Neutrophil (primary cell): ENCODE measurements at regions not wholly inside any gene's neighbourhood (a gene's known extent, or its start where the extent isn't known, plus 50 kb on each side); places are given as distances from the start of the nearest gene placed in this dataset.
"Not testable (repeated sequence)": the region's sequence is repeated elsewhere in the genome, so short reads cannot be mapped to it uniquely, and the experiment has no call there.

Source experiments
- H3K27ac ChIP-seq: fragments of 200-600 bp; sonication (generic); 2 replicates; pipeline ENCODE4 v1.5.1; 2016; ENCODE audit warnings: mild to moderate bottlenecking, moderate library complexity
- H3K27me3 ChIP-seq: fragments of 200-600 bp; sonication (generic); 2 replicates; pipeline ENCODE4 v1.6.0; 2016; ENCODE audit warnings: mild to moderate bottlenecking
- H3K36me3 ChIP-seq: fragments of 200-600 bp; sonication (generic); 2 replicates; pipeline ENCODE4 v1.5.1; 2017
- H3K4me1 ChIP-seq, 2 experiments: fragments of 200-600 bp in 1 of 2; sonication (generic) in 1 of 2; 1 replicate in 1 of 2; 2 replicates in 1 of 2; pipeline versions ENCODE4 v1.5.1 to v1.6.1; 2013 to 2016; ENCODE audit warnings: low read depth in 1 of 2, low read length in 1 of 2, mild to moderate bottlenecking in 1 of 2, moderate library complexity in 1 of 2; ENCODE audit not compliant: control insufficient read depth in 1 of 2, insufficient read depth in 1 of 2
- H3K4me3 ChIP-seq, 2 experiments: fragments of 200-600 bp in 1 of 2; sonication (generic) in 1 of 2; 1 replicate in 1 of 2; 2 replicates in 1 of 2; pipeline ENCODE4 v1.5.1; 2013 to 2016; ENCODE audit warnings: low read depth in 1 of 2, low read length in 1 of 2, mild to moderate bottlenecking in 1 of 2, moderate library complexity in 1 of 2
- H3K9me3 ChIP-seq: fragments of 200-600 bp; sonication (generic); 2 replicates; pipeline ENCODE4 v1.5.1; 2016
- TF ChIP-seq, protein P1 (sequence below): fragments of 200-600 bp; sonication (generic); IDR thresholded peaks from 2 replicates; pipeline ENCODE4 v1.5.1; 2016; ENCODE audit warnings: antibody characterized with exemption

DNA sequence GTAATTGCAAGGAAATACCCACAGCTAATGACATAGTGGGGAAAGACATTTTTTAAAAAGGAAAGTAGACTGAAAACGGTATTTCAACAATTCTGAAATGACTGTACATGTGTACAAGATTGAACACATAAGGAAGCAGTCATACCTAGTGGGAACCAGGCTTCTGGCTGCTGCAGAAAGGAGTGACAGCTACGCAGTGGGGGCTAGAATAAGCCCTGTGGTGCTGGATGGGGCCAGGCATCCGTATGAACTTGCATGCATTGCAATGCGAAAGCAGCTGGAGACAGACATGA is 54.9 kb upstream of the GPR31 start:
- TF ChIP-seq, protein P1, sequence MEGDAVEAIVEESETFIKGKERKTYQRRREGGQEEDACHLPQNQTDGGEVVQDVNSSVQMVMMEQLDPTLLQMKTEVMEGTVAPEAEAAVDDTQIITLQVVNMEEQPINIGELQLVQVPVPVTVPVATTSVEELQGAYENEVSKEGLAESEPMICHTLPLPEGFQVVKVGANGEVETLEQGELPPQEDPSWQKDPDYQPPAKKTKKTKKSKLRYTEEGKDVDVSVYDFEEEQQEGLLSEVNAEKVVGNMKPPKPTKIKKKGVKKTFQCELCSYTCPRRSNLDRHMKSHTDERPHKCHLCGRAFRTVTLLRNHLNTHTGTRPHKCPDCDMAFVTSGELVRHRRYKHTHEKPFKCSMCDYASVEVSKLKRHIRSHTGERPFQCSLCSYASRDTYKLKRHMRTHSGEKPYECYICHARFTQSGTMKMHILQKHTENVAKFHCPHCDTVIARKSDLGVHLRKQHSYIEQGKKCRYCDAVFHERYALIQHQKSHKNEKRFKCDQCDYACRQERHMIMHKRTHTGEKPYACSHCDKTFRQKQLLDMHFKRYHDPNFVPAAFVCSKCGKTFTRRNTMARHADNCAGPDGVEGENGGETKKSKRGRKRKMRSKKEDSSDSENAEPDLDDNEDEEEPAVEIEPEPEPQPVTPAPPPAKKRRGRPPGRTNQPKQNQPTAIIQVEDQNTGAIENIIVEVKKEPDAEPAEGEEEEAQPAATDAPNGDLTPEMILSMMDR: no peak
- H3K4me3 ChIP-seq: no peak overlapping the region
- no peaks in the 10 kb centered on the region for H3K36me3 ChIP-seq
- H3K9me3 ChIP-seq: no peaks in the 10 kb centered on the region
- no peak overlapping the region for H3K27ac ChIP-seq
- H3K27me3 ChIP-seq: no peaks in the 10 kb centered on the region
- no peaks in the 10 kb centered on the region for H3K4me1 ChIP-seq

DNA sequence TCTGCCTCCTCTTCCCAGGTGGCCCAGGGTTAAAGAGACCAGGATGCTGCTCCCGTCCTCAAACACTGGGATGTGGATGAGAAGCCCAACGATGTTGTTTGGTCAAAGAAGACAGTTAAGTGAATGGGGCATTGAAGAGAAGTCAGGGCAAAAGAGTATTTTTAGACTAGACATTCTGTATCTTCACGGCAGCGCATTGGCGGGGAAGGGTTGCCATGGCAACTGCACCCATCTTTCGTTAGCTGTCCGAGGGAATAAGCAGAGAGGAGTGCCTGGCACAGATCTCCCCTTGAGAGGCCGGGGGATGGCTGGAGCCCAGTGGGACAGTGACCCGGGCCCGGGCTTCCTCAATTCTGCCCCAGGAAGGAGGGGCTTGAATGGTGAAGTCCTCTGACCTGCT is 56.4 kb upstream of the GPR31 start:
- H3K27me3 ChIP-seq: no peaks in the 10 kb centered on the region
- H3K36me3 ChIP-seq: no peaks in the 10 kb centered on the region
- H3K4me1 ChIP-seq: no peaks in the 10 kb centered on the region
- no peak overlapping the region for H3K4me3 ChIP-seq
- TF ChIP-seq, protein P1: no peak
- no peaks in the 10 kb centered on the region for H3K9me3 ChIP-seq
- H3K27ac ChIP-seq: no peak overlapping the region

DNA sequence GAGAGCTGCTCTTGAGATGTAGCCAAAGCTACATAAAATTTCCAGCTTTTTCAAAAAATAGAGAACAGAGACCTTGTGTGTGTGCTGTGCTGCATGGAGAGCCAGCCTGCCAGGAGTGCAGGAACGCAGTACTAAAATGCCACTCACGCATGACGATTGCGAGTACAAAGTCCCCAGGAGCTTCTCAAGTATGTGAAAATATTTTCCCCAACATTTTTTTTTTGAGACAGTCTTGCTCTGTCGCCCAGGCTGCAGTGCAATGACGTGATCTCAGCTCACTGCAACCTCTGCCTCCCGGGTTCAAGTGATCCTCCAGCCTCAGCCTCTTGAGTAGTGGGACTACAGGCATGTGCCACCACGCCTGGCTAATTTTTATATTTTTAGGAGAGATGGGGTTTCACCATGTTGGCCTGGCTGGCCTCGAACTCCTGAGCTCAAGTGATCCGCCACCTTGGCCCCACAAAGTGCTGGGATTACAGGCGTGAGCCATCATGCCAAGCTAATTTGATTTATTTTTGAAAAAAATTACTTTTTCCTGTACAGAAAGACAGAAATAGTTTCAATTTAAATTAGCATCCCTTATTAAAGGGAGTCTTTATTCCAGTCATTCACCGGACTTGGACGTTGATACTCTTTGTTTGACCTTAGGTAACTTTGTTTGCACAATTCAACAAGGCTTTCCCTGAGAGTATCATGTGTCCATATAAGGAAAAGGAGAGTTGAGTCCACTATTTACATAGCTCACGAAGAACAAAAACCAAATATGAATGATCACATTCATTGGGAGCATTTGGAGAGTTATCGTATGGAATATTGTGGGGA is 57.9 kb upstream of the GPR31 start:
- not testable (repeated sequence) for H3K27me3 ChIP-seq, H3K27ac ChIP-seq, H3K9me3 ChIP-seq, H3K36me3 ChIP-seq, H3K4me3 ChIP-seq, H3K4me1 ChIP-seq

DNA sequence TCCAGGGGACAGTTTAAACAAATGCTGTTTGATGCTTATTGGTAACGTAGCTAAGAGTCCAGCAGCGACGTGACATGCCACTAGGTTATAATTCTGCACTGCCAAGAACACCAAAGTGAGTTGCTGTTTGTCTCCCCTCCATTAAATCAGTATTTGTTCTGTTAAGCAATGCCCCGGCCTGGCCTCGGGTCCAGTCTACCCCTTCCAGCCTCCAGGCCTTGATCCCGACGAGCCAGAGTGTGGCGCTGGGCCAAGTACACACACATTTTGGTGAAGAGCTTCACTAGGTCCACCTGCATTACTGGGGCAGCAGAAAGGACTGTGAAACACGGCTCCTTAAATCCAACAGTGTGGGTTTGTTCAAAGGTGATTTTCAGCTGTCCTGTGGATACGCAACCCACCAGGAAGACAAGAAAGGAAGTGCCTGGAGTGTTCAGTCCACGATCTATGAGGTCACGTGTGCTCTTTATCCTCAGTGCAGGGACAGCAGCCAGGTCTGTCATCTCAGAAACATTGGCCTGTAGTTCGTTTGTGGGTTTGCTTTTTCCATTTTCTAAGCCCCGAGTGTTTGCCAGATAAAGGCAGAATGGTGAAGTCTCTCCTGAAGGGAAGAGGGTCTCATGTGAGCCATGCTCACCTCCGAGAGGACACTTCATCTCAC is 58.7 kb upstream of the GPR31 start:
- H3K4me1 ChIP-seq, H3K36me3 ChIP-seq, H3K9me3 ChIP-seq, H3K27me3 ChIP-seq, H3K27ac ChIP-seq, H3K4me3 ChIP-seq: not testable (repeated sequence)

DNA sequence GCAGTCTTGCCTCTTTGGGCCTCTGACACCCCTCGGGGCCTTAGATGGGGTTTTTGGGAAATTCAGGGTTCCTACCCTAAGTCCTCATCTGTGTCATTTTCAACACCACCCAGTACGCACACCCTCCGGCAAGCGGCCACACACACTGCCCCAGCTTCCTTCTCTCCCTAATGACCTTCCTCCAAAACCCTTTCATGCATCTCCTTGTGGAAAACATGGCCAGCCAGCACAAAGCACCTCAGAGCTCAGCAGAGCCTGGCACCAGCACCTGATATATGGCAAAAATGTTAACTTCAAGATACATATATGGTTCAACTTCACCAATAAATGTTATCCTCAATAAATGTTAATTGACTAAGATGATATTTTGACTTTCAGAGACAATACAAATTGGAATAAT is 59.3 kb upstream of the GPR31 start:
- H3K27ac ChIP-seq, H3K36me3 ChIP-seq, H3K9me3 ChIP-seq, H3K4me1 ChIP-seq, H3K4me3 ChIP-seq, H3K27me3 ChIP-seq: not testable (repeated sequence)

DNA sequence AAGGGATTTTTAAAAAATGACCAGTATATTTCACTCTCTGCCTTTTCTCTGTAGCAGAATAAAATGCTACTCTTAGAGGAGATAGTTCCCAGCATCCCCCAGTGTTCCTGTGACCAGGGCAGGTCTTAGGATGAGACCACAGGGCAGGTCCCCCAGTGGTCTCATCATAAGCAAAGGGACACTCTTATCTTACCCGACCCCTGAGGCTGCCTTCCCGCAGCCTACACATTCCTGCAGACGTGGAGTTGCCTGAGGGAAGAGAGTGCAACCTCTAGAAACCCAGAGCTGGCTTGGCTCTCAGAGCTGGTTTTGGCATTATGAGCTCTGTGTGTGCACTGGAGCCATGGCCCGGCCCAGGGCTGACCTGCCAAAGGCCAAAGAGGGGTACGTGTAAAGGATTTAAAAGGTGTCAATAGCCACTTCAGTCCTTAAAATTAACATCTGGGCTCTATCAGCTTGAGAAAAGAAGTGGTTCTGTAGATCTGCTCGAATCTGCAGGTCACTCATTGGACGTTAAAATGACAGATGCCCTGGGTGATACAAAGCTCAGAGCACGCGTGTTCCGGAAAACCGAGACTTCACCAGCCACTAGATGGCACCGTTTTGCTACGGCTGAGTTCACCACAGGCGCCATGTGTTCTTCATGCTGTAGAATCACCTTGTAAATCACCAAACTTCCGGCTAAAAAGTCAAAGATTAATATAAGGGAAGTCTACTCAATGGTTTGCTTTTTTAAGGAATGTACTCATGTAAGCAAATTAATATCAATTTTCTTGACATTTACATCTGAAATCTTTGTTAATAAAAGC is 60.4 kb upstream of the GPR31 start:
- not testable (repeated sequence) for H3K9me3 ChIP-seq, H3K4me1 ChIP-seq, H3K4me3 ChIP-seq, H3K36me3 ChIP-seq, H3K27me3 ChIP-seq, H3K27ac ChIP-seq

DNA sequence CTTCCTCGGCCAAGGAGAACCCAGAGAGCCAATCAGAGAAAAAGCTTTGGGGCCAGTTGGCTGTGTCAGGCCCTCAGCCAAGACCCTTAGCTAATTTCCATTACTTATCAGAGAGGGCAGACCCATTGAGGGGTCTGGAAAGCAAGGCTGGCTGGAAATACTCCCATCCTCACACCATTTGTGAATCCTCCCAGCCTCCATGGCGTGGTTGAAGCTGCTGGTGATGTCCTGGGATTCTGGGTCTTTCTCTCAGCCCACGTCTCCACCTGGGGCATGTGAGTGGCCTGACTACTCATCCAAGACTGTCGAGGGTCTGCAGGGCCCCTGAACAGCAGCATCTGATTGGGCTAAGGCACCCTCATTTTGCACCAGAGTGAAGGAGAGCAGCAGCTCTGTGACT is 61.3 kb upstream of the GPR31 start:
- not testable (repeated sequence) for H3K27me3 ChIP-seq, H3K4me1 ChIP-seq, H3K36me3 ChIP-seq, H3K4me3 ChIP-seq, H3K27ac ChIP-seq, H3K9me3 ChIP-seq

DNA sequence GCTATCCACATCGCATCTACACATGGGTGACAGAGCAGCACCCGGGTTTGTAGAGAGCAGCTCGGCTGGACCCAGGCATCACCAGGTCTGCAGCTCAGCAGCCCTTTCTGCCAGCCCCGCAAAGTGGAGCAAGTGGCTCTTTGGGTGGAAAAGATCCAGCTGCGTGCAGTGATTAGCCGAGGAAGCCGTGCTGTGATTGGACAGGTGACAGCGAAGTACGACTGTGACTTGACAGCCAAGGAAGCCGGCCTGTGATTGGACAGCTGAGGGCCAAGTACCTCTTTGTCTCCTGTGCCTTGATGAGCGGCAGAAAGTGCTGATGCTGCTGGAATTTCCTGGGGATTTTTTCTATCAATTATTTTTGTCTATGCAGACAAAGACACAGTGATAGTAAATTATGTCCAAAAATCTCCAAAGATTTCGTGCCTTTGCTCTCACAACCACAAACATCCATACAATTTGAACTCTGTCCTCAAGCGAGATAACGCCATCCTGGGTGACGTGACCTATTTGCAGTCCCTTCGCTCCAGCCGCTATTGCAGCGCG is 62.3 kb upstream of the GPR31 start:
- TF ChIP-seq, protein P1: no peak
- no peaks in the 10 kb centered on the region for H3K4me1 ChIP-seq
- H3K4me3 ChIP-seq: no peak overlapping the region
- H3K36me3 ChIP-seq: no peaks in the 10 kb centered on the region
- no peak overlapping the region for H3K27ac ChIP-seq
- H3K27me3 ChIP-seq: no peaks in the 10 kb centered on the region
- no peaks in the 10 kb centered on the region for H3K9me3 ChIP-seq
